DND-41 (cell line): ENCODE measurements at regions not wholly inside any gene's neighbourhood (a gene's known extent, or its start where the extent isn't known, plus 50 kb on each side); places are given as distances from the start of the nearest gene placed in this dataset.

Source experiments
- ATAC-seq: fragments of 200-7000 bp; cut with Tn5 transposase; 3 replicates; pipeline ENCODE4 v1.9.1; 2021; ENCODE audit warnings: low read depth; ENCODE audit not compliant: insufficient read depth
- DNase-seq: peaks from one replicate; pipeline ENCODE4 v3.0.0-alpha.2; 2020
- H2AFZ ChIP-seq: 2 replicates; pipeline ENCODE4 v1.6.0; 2012; ENCODE audit warnings: low read depth, low read length
- H3K27ac ChIP-seq: 2 replicates; pipeline ENCODE4 v1.5.1; 2012; ENCODE audit warnings: low read length, inconsistent platforms
- H3K27me3 ChIP-seq: fragments of 200-600 bp; sonication (generic); 2 replicates; pipeline ENCODE4 v1.6.0; 2012; ENCODE audit warnings: low read length, mild to moderate bottlenecking, inconsistent platforms; ENCODE audit not compliant: insufficient read depth, poor library complexity
- H3K36me3 ChIP-seq: 2 replicates; pipeline ENCODE4 v1.5.1; 2012; ENCODE audit warnings: low read length, inconsistent platforms; ENCODE audit not compliant: insufficient read depth
- H3K4me1 ChIP-seq: 2 replicates; pipeline ENCODE4 v1.5.1; 2012; ENCODE audit warnings: mild to moderate bottlenecking, low read length; ENCODE audit not compliant: insufficient read depth
- H3K4me2 ChIP-seq: 2 replicates; pipeline ENCODE4 v1.6.0; 2012; ENCODE audit warnings: mild to moderate bottlenecking, moderate library complexity, low read length, inconsistent platforms; ENCODE audit not compliant: insufficient read depth
- H3K4me3 ChIP-seq, 2 experiments: fragments of 200-600 bp in 1 of 2; shearing (Covaris generic) in 1 of 2; 2 replicates each; pipeline ENCODE4 v1.5.1; 2012 to 2016; ENCODE audit warnings: inconsistent platforms in 2 of 2, low read length in 2 of 2, mild to moderate bottlenecking in 2 of 2, low read depth in 1 of 2, moderate library complexity in 1 of 2
- H3K79me2 ChIP-seq: 2 replicates; pipeline ENCODE4 v1.6.0; 2012; ENCODE audit warnings: low read length, inconsistent platforms; ENCODE audit not compliant: insufficient read depth
- H3K9ac ChIP-seq: 2 replicates; pipeline ENCODE4 v1.6.0; 2012; ENCODE audit warnings: low read depth, mild to moderate bottlenecking, inconsistent platforms, low read length, moderate library complexity
- H3K9me3 ChIP-seq: 2 replicates; pipeline ENCODE4 v1.5.1; 2012; ENCODE audit warnings: low read length, moderate library complexity, mild to moderate bottlenecking, inconsistent platforms; ENCODE audit not compliant: insufficient read depth, severe bottlenecking
- H4K20me1 ChIP-seq: 2 replicates; pipeline ENCODE4 v1.6.0; 2012; ENCODE audit warnings: low read length; ENCODE audit not compliant: insufficient read depth
- CTCF ChIP-seq: IDR thresholded peaks from 2 replicates; pipeline ENCODE4 v1.5.1; 2012; ENCODE audit warnings: borderline replicate concordance, low read length, moderate library complexity, mild to moderate bottlenecking; ENCODE audit not compliant: poor library complexity, severe bottlenecking; ENCODE audit errors: extremely low read depth
- EZH2 ChIP-seq: IDR thresholded peaks from 3 replicates; pipeline ENCODE4 v1.6.1; 2012; ENCODE audit warnings: borderline replicate concordance, low read depth, mild to moderate bottlenecking, moderate library complexity, low read length, inconsistent platforms; ENCODE audit not compliant: severe bottlenecking

GRCh38 chr2:150417278-150417677, 70.2 kb downstream of the RND3 start:
- DNase-seq, result no peak
- Histone ChIP-seq H3K36me3 (no peaks in the 10 kb centered on the region), H3K9ac (no peak overlapping the region), H4K20me1 (no peaks in the 10 kb centered on the region), H3K79me2 (no peaks in the 10 kb centered on the region), H3K9me3 (no peaks in the 10 kb centered on the region), H3K4me3 (no peak overlapping the region), H3K4me2 (no peak overlapping the region), H3K27me3 (no peaks in the 10 kb centered on the region), H3K27ac (no peak overlapping the region), H3K4me1 (peaks cover 5% of the 10 kb centered on the region; the same call in 1 of the 2 replicates), H2AFZ (no peak overlapping the region)
- no peak for ATAC-seq
- TF ChIP-seq CTCF, result no peak

GRCh38 chr2:150415022-150415421, 72.4 kb downstream of the RND3 start:
- no peaks in the 10 kb centered on the region for H3K27me3 ChIP-seq
- H3K27ac ChIP-seq, result no peak overlapping the region
- no peaks in the 10 kb centered on the region for H3K79me2 ChIP-seq
- no peak overlapping the region for H2AFZ ChIP-seq
- ATAC-seq, result no peak
- DNase-seq, result no peak
- no peaks in the 10 kb centered on the region for H4K20me1 ChIP-seq
- H3K9me3 ChIP-seq, result no peaks in the 10 kb centered on the region
- H3K4me2 ChIP-seq, result no peak overlapping the region
- no peak overlapping the region for H3K4me3 ChIP-seq
- H3K9ac ChIP-seq, result no peak overlapping the region
- peaks cover 5% of the 10 kb centered on the region; the same call in 1 of the 2 replicates for H3K4me1 ChIP-seq
- H3K36me3 ChIP-seq, result no peaks in the 10 kb centered on the region
- TF ChIP-seq EZH2, result no peak
- no peak for TF ChIP-seq CTCF

GRCh38 chr2:150413910-150414309, 73.6 kb downstream of the RND3 start:
- Histone ChIP-seq H2AFZ (no peak overlapping the region), H3K79me2 (no peaks in the 10 kb centered on the region), H3K27me3 (no peaks in the 10 kb centered on the region), H3K4me2 (no peak overlapping the region), H3K36me3 (no peaks in the 10 kb centered on the region), H3K27ac (no peak overlapping the region), H4K20me1 (no peaks in the 10 kb centered on the region), H3K4me3 (no peak overlapping the region), H3K9me3 (no peaks in the 10 kb centered on the region), H3K4me1 (peaks cover under 1% of the 10 kb centered on the region; the same call in 1 of the 2 replicates), H3K9ac (no peak overlapping the region)
- no peak for TF ChIP-seq CTCF
- TF ChIP-seq EZH2, result no peak
- ATAC-seq, result no peak
- DNase-seq, result no peak

- no peak overlapping the region for H3K27ac ChIP-seq
- no peaks in the 10 kb centered on the region for H4K20me1 ChIP-seq
- H3K36me3 ChIP-seq, result no peaks in the 10 kb centered on the region
- ATAC-seq (no peak), DNase-seq (no peak)
- no peak overlapping the region for H3K4me3 ChIP-seq
- H3K27me3 ChIP-seq, result no peaks in the 10 kb centered on the region
- H3K9ac ChIP-seq, result no peak overlapping the region
- no peaks in the 10 kb centered on the region for H3K4me1 ChIP-seq
- H3K79me2 ChIP-seq, result no peaks in the 10 kb centered on the region
- no peak overlapping the region for H3K4me2 ChIP-seq
- H3K9me3 ChIP-seq, result no peaks in the 10 kb centered on the region
- H2AFZ ChIP-seq, result no peak overlapping the region
- TF ChIP-seq CTCF (no peak), EZH2 (no peak)
Measured at GRCh38 chr2:150413366-150413765, 74.1 kb downstream of the RND3 start.
